ENCODE measurements at regions not wholly inside any gene's neighbourhood (a gene's known extent, or its start where the extent isn't known, plus 50 kb on each side); places are given as distances from the start of the nearest gene placed in this dataset.
"Not testable (repeated sequence)": the region's sequence is repeated elsewhere in the genome, so short reads cannot be mapped to it uniquely, and the experiment has no call there.

DNA sequence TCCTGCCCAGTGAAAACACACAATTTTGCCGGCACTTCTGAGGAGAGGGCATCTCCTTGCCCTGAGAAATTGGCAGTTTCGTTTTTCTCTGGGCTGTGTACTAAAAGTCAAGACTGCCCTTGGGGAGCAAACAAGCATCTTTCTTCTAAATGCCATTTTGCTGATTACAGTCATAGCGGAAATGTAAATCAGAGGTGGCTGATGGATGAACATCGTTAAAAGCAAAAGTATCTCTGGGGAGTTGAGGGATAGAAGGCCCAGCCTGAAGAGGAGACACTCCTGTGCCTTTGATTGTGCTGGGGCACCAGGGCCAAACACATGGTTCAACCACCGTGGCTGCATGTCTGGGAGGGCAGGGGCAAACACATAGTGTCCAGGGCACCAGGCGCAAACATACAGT, 49.8 kb downstream of the ABCC12 start:
- DNase-seq (ENCODE audit: low read depth in 4 of 4, low spot score in 1 of 4), result no peak

- no peak for DNase-seq (ENCODE audit: low read depth in 4 of 4, low spot score in 1 of 4)
Observed at GRCh38 chr16:48105456-48105855, 50.3 kb downstream of the ABCC12 start.

- no peak for DNase-seq (ENCODE audit: low read depth in 4 of 4, low spot score in 1 of 4)
Observed at GRCh38 chr16:48103591-48103990, 52.2 kb downstream of the ABCC12 start.

GRCh38 chr16:48102083-48103008, 53.4 kb downstream of the ABCC12 start:
- DNase-seq (ENCODE audit: low read depth in 4 of 4, low spot score in 1 of 4), result no peak

DNA sequence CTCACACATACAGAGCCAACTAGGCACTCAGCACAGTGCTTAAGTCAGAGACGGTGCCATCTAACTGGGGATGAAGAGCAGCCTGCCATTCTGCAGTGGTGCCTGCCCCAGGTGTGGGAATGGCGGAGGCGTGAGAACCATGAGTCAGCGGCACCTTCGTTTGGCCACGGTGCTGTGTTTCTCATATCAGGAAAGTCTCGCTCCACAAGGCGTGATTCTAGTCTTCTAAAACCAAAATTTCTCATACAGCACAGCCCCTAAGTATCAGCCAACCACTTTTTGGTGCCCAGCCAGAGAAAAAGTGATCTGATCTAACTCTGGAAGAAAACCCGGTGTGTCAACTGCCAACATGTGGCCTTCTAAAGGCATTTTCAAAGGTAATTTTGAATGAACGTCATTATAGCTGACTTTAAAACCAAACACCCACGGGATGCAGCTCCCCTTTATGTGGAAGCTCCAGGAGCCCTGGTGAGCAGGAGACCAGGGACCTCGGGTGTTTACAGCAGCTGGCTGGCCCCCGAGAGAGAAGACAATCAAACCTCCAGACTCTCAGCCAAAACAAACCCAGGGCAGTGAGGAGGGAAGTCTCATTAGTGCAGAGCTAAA, 54.6 kb downstream of the ABCC12 start:
- peak; percentile 6 to 53 (median 23) for DNase-seq (ENCODE audit: low read depth in 4 of 4, low spot score in 1 of 4)

- no peak for DNase-seq (ENCODE audit: low read depth in 4 of 4, low spot score in 1 of 4)
Observed at GRCh38 chr16:48099455-48099854, 56.3 kb downstream of the ABCC12 start.

GRCh38 chr16:48098472-48098871, 57.3 kb downstream of the ABCC12 start:
- no peak for DNase-seq (ENCODE audit: low read depth in 4 of 4, low spot score in 1 of 4)

DNA sequence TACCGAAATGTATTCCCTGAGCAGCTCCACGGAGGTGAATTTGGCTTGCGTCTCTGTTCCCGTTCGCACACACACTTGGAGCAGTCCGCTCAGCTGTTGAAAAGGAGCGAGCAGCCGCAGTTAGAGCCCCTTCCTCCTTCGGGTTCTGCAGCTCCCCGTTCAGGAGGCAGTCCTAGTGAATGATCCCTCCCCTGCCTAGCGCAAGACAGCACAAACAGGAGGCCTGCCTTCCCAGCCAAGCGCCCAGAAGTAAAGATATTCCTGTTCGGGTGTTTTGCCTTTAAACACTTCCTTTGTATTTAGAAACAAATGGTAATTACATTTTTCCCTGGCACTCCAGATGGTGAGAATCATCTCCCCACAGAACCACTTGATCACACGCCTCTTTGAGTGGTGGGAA, 64.7 kb downstream of the ABCC12 start:
- no peak for DNase-seq (ENCODE audit: low read depth in 4 of 4, low spot score in 1 of 4)

GRCh38 chr16:48089053-48089792, 66.6 kb downstream of the ABCC12 start:
- DNase-seq (ENCODE audit: low read depth in 4 of 4, low spot score in 1 of 4), result no peak

GRCh38 chr16:48087639-48088038, 68.2 kb downstream of the ABCC12 start:
- no peak for DNase-seq (ENCODE audit: low read depth in 4 of 4, low spot score in 1 of 4)

GRCh38 chr16:48086422-48086821, 69.4 kb downstream of the ABCC12 start:
- DNase-seq (ENCODE audit: low read depth in 4 of 4, low spot score in 1 of 4), result no peak

DNA sequence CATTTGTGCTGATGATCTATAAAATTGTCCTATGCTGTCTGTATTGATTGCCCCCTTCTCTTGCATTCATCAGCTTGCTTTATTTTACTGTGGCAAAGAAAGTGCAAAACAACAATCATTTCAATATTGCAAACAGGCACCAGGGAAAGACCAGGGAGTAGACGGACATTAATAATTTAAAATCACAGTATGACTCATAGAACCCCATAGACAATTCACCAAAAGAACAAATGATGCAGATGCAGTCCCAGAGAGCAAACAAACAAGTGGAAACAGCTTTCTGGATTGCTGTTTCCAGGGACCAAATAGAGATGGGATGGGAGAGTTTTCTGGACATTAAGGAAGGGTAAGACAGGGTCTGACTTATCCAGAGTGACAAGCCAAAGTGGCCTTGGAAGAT, 70.1 kb downstream of the ABCC12 start:
- no peak for DNase-seq (ENCODE audit: low read depth in 4 of 4, low spot score in 1 of 4)

- DNase-seq (ENCODE audit: low read depth in 4 of 4, low spot score in 1 of 4), result no peak
Observed at GRCh38 chr16:48084826-48085225, 71.0 kb downstream of the ABCC12 start.

GRCh38 chr16:48082516-48082915, 73.3 kb downstream of the ABCC12 start:
- no peak for DNase-seq (ENCODE audit: low read depth in 4 of 4, low spot score in 1 of 4)

DNA sequence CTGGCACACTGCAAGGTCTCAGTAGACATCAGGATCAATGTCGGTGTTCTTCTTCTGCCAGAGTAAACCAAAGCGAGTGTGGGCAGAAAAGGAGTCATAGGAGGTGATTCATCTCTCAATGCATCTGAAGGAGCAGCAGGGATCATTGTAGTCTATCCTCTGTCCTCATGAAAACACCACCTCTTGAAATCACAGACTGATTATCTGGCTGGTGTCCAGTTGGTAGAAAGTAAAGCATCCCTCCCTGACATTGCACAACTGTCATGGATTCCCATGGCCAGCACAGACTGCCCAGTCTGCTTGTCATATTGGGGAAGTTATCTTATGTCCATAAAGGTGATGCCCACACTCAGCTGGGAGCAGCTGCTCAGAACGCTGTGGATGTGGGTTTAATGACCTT, 74.1 kb downstream of the ABCC12 start:
- no peak for DNase-seq (ENCODE audit: low read depth in 4 of 4, low spot score in 1 of 4)

DNA sequence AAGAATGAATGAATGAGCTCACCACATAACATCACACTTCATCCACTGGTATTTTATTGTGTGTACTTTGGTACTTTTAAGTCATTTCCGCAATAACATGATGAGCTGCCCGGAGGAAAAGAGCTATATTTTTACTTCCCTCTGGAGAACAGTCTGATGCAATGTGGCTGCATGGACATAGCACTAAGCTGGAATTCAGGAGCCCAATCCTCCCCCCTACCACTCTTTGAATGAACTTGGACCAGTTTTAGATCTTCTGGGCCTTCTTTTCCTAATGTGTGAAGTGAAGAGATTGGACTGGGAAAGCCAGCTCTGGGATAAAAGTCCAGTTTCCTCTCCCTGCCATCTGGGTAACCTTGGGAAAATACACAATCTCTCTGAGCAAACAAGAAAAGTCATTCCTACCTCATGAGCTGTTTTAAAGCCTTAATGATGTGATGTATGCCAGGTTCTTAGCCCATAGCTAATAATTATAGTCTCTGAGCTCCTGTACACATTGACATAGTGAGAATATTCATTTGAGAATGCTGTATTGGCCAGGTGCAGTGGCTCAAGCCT, 79.3 kb downstream of the ABCC12 start:
- DNase-seq (ENCODE audit: low read depth in 4 of 4, low spot score in 1 of 4), result no peak

- DNase-seq (ENCODE audit: low read depth in 4 of 4, low spot score in 1 of 4), result no peak
Observed at GRCh38 chr16:48075398-48075797, 80.4 kb downstream of the ABCC12 start.

GRCh38 chr16:48067388-48067787, 88.4 kb downstream of the ABCC12 start:
- no peak for DNase-seq (ENCODE audit: low read depth in 4 of 4, low spot score in 1 of 4)

DNA sequence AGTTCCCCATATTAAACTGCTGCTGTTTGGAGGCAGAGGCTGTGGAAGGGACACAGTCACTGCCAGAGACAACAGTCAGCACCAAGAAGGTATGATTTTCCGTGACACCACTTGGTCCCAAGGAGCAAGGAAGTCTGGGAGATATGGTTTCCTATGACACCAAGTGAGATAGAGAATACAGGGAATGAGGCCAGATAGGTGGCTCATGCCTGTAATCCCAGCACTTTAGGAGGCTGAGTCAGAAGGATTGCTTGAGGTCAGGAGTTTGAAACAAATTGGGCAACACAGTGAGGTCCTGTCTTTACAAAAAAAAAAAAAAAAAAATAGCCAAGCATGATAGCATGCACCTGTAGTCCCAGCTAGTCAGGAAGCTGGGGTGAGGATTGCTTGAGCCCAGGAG, 90.8 kb downstream of the ABCC12 start:
- no peak for DNase-seq (ENCODE audit: low read depth in 4 of 4, low spot score in 1 of 4)

- no peak for DNase-seq (ENCODE audit: low read depth in 4 of 4, low spot score in 1 of 4)
Observed at GRCh38 chr16:48062681-48063080, 93.1 kb downstream of the ABCC12 start.

DNA sequence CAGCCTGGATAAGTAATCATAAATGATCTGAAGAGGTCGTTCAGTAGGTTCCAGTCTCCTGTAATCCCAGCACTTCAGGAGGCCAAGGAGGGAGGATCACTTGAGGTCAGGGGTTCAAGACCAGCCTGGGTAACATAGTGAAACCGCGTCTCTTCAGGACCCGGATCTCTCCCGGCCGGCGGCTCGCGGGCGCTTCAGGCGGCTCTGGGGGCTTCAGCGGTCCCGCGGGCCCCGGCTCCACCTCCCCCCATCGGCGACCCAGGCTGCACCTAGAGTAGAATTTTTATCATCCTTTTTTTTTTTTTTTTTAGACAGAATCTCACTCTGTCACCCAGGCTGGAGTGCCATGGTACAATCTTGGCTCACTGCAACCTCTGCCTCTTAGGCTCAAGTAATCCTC, 95.9 kb downstream of the ABCC12 start:
- no peak for DNase-seq (ENCODE audit: low read depth in 4 of 4, low spot score in 1 of 4)

DNA sequence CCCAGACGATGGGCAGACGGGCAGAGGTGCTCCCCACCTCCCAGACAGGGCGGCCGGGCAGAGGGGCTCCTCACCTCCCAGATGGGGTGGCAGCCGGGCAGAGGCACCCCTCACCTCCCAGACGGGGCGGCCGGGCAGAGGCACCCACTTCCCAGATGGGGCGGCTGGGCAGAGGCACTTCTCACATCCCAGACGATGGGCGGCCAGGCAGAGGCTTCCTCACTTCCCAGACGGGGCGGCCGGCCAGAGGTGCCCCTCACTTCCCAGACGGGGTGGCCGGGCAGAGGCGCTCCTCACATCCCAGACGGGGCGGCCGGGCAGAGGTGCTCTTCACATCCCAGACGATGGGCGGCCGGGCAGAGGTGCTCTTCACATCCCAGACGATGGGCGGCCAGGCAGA, 96.6 kb downstream of the ABCC12 start:
- DNase-seq (ENCODE audit: low read depth in 4 of 4, low spot score in 1 of 4), result not testable (repeated sequence)
